ENCODE measurements at regions not wholly inside any gene's neighbourhood (a gene's known extent, or its start where the extent isn't known, plus 50 kb on each side); places are given as distances from the start of the nearest gene placed in this dataset.

- TF ChIP-seq CTCF (IDR thresholded peaks at IDR 0.05): no peak
- TF ChIP-seq POLR2A (IDR thresholded peaks at IDR 0.05): no peak
Observed at GRCh38 chr7:3141326-3141725, 97.7 kb upstream of the CARD11 start.
